ENCODE measurements at regions not wholly inside any gene's neighbourhood (a gene's known extent, or its start where the extent isn't known, plus 50 kb on each side); places are given as distances from the start of the nearest gene placed in this dataset.
A peak's percentile ranks its signal among the peaks of the same experiment; 100 is the strongest.

DNA sequence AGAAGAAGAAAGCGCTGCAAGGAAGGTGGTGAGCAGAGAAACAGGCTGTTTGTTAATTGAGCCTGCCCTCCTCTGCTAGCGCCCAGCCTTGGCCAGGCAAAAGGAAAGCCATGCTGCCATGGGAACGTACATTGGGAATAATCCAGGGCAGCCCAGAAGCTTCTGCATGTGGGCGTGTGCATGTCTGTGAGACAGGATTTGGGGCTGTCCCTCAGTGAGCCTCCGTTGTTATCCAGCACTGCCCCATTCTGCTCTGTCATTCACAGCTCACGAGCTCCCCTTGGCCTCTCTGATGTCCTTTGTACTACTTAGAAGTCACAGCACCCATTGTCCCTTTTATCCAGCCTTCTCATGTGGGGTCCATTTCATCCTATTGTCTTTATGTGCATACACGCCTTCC, 239.1 kb upstream of the ROPN1 start:
- in situ Hi-C loops (cut with MboI; ENCODE audit: low sequenced_read_pairs, unreplicated experiment) = no loop called here
- no peak for DNase-seq (ENCODE audit: low spot score)
- TF ChIP-seq CTCF (IDR thresholded peaks at IDR 0.05; ENCODE audit: borderline replicate concordance, control extremely low read depth, extremely low read depth, insufficient read depth, missing control alignments) = no peak

DNA sequence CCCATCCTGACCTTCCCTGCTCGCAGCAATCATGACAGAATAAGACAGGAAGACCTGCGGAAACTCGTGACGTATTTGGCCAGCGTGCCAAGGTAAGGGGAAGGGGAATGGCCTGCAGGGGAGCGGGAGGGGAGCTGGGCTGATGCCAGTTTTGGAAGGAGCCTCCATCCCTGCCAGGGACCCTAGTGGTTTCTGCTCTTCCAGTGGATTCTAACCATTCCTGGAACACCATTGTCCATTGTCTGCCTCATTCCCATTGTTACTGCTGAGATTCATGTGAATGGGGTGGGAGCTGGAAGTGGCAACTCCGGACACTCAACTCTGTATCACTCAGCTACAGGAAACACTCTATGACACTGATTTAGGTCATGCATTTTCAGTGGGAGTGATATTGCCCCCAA, 242.9 kb upstream of the ROPN1 start:
- TF ChIP-seq CTCF (IDR thresholded peaks at IDR 0.05; ENCODE audit: borderline replicate concordance, control extremely low read depth, extremely low read depth, insufficient read depth, missing control alignments) = no peak
- no peak for DNase-seq (ENCODE audit: low spot score)
- in situ Hi-C loops (cut with MboI; ENCODE audit: low sequenced_read_pairs, unreplicated experiment) = no loop called here

DNA sequence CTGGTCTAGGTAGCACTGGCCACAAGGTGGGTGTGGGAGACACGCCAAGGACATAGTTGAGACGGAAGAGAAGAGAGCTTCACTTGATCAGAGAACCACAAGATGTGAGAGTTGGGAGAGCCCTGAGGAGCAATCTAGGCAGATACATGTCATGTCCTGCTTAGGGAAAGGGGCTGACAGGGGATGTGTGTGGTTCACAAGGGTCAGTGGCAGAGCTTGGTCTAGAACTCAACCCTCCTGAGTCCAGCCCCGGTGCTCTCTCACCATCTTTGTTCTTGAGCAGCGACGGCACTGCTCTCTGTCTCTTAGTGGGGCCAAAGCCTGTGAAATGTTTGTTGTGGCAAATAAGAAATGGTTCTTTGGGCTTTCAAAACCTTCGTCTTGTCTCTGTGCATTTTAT, 243.5 kb upstream of the ROPN1 start:
- DNase-seq (ENCODE audit: low spot score) = no peak
- in situ Hi-C loops (cut with MboI; ENCODE audit: low sequenced_read_pairs, unreplicated experiment) = no loop called here
- TF ChIP-seq CTCF (IDR thresholded peaks at IDR 0.05; ENCODE audit: borderline replicate concordance, control extremely low read depth, extremely low read depth, insufficient read depth, missing control alignments) = no peak

GRCh38 chr3:124243177-124243859, 251.4 kb upstream of the ROPN1 start:
- DNase-seq (ENCODE audit: low spot score) = no peak
- no peak for TF ChIP-seq CTCF (IDR thresholded peaks at IDR 0.05; ENCODE audit: borderline replicate concordance, control extremely low read depth, extremely low read depth, insufficient read depth, missing control alignments)
- in situ Hi-C loops (cut with MboI; ENCODE audit: low sequenced_read_pairs, unreplicated experiment) = no loop called here

GRCh38 chr3:124246376-124246775, 254.5 kb upstream of the ROPN1 start:
- no peak for TF ChIP-seq CTCF (IDR thresholded peaks at IDR 0.05; ENCODE audit: borderline replicate concordance, control extremely low read depth, extremely low read depth, insufficient read depth, missing control alignments)
- in situ Hi-C loops (cut with MboI; ENCODE audit: low sequenced_read_pairs, unreplicated experiment) = no loop called here
- DNase-seq (ENCODE audit: low spot score) = no peak

- in situ Hi-C loops (cut with MboI; ENCODE audit: low sequenced_read_pairs, unreplicated experiment) = no loop called here
- TF ChIP-seq CTCF (IDR thresholded peaks at IDR 0.05; ENCODE audit: borderline replicate concordance, control extremely low read depth, extremely low read depth, insufficient read depth, missing control alignments) = peak; percentile 43
- peak; percentile 41 for DNase-seq (ENCODE audit: low spot score)
Observed at GRCh38 chr3:124246949-124247348, 255.0 kb upstream of the ROPN1 start.

All from GM13976 (cell line).